ENCODE measurements at regions not wholly inside any gene's neighbourhood (a gene's known extent, or its start where the extent isn't known, plus 50 kb on each side); places are given as distances from the start of the nearest gene placed in this dataset.

DNA sequence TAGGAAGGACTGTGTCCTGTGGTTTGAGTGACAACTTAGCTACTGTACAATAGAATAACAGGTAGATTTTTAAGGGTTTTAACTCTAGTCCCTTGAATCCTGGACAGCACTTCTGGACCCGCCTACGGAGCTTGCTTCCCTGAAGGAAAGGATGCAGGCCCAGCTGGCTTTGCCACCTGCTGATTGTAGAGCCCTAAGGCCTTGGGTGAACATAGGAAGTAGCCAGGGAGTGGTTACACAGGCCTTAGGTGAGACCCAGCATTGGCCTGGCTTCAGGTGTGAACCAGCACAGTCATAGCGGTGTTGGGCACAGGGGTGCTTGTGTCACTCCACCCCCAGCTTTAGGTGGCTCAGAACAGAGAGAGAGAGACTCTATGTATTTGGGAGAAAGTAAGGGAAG, 413.5 kb downstream of the GRIA2 start (continued):
- TF ChIP-seq, protein P1, sequence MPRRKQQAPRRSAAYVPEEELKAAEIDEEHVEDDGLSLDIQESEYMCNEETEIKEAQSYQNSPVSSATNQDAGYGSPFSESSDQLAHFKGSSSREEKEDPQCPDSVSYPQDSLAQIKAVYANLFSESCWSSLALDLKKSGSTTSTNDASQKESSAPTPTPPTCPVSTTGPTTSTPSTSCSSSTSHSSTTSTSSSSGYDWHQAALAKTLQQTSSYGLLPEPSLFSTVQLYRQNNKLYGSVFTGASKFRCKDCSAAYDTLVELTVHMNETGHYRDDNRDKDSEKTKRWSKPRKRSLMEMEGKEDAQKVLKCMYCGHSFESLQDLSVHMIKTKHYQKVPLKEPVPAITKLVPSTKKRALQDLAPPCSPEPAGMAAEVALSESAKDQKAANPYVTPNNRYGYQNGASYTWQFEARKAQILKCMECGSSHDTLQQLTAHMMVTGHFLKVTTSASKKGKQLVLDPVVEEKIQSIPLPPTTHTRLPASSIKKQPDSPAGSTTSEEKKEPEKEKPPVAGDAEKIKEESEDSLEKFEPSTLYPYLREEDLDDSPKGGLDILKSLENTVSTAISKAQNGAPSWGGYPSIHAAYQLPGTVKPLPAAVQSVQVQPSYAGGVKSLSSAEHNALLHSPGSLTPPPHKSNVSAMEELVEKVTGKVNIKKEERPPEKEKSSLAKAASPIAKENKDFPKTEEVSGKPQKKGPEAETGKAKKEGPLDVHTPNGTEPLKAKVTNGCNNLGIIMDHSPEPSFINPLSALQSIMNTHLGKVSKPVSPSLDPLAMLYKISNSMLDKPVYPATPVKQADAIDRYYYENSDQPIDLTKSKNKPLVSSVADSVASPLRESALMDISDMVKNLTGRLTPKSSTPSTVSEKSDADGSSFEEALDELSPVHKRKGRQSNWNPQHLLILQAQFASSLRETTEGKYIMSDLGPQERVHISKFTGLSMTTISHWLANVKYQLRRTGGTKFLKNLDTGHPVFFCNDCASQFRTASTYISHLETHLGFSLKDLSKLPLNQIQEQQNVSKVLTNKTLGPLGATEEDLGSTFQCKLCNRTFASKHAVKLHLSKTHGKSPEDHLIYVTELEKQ (tag by site-specific recombination; IDR thresholded peaks at IDR 0.05; ENCODE audit: borderline replicate concordance): no peak
- TF ChIP-seq ZNF112 (tag by site-specific recombination; IDR thresholded peaks at IDR 0.05): no peak

- CTCF ChIA-PET: no interaction called here
- no peak overlapping the region for H3K27ac ChIP-seq (ENCODE audit: extremely low read depth, low read depth, low read length)
- POLR2A ChIA-PET: no interaction called here
- no peaks in the 10 kb centered on the region for H3K9me3 ChIP-seq (ENCODE audit: control insufficient read depth, insufficient read depth, low read depth, low read length)
- TF ChIP-seq ZNF555 (tag by site-specific recombination; conservative IDR thresholded peaks at IDR 0.05) (no peak), ZNF660 (tag by site-specific recombination; IDR thresholded peaks at IDR 0.05) (no peak), ZNF585B (tag by site-specific recombination; IDR thresholded peaks at IDR 0.05) (no peak), SETDB1 (IDR thresholded peaks at IDR 0.05; ENCODE audit: insufficient read length, low read length) (no peak), BCL11B (tag by site-specific recombination; IDR thresholded peaks at IDR 0.05; ENCODE audit: low read depth) (no peak), ZBTB26 (tag by site-specific recombination; optimal IDR thresholded peaks at IDR 0.05) (no peak), ZNF548 (tag by site-specific recombination; IDR thresholded peaks at IDR 0.05) (no peak), KLF8 (tag by site-specific recombination; IDR thresholded peaks at IDR 0.05) (no peak), HOXC10 (CRISPR knock-in tag; IDR thresholded peaks at IDR 0.05) (no peak)
- H3K4me3 ChIP-seq (ENCODE audit: low read depth, low read length): no peak overlapping the region
- no peaks in the 10 kb centered on the region for H3K36me3 ChIP-seq (ENCODE audit: control insufficient read depth in 2 of 2, insufficient read depth in 1 of 2, low read length in 2 of 2)
- H3K4me1 ChIP-seq (ENCODE audit: control insufficient read depth, insufficient read depth, low read length): no peaks in the 10 kb centered on the region
These were observed 396.4 kb downstream of the GRIA2 start for GRCh38 chr4:157616741-157617472.

DNA sequence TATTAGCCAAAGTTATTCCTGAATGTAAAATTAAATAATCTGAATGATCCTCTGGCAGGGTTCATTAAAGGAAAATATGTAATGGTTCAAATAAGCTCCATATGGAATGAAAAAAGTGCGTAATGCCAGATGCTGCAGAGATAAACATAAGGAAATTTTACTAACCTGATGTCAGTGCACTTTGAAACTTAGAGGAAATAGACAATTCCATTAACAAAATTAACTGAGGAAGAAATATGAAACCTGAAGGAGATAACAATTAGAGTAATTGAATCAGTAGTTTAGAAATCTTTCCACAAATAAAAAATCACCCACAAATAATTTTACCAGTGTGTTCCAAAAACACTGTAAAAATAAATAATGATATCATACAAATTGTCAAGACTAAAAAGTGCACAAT, 387.5 kb downstream of the GRIA2 start:
- Histone ChIP-seq H3K4me3 (ENCODE audit: low read depth, low read length) (no peak overlapping the region), H3K36me3 (ENCODE audit: control insufficient read depth in 2 of 2, insufficient read depth in 1 of 2, low read length in 2 of 2) (no peaks in the 10 kb centered on the region), H3K9me3 (ENCODE audit: control insufficient read depth, insufficient read depth, low read depth, low read length) (no peaks in the 10 kb centered on the region), H3K4me1 (ENCODE audit: control insufficient read depth, insufficient read depth, low read length) (no peaks in the 10 kb centered on the region), H3K27ac (ENCODE audit: extremely low read depth, low read depth, low read length) (no peak overlapping the region)
- CTCF ChIA-PET: no interaction called here
- POLR2A ChIA-PET: no interaction called here
- no peak for TF ChIP-seq KLF16 (tag by site-specific recombination; IDR thresholded peaks at IDR 0.05)
- no peak for TF ChIP-seq ZNF623 (tag by site-specific recombination; IDR thresholded peaks at IDR 0.05)
- TF ChIP-seq ZNF157 (tag by site-specific recombination; IDR thresholded peaks at IDR 0.05): no peak
- no peak for TF ChIP-seq ZNF394 (tag by site-specific recombination; IDR thresholded peaks at IDR 0.05; ENCODE audit: borderline replicate concordance)
- TF ChIP-seq, protein P2, sequence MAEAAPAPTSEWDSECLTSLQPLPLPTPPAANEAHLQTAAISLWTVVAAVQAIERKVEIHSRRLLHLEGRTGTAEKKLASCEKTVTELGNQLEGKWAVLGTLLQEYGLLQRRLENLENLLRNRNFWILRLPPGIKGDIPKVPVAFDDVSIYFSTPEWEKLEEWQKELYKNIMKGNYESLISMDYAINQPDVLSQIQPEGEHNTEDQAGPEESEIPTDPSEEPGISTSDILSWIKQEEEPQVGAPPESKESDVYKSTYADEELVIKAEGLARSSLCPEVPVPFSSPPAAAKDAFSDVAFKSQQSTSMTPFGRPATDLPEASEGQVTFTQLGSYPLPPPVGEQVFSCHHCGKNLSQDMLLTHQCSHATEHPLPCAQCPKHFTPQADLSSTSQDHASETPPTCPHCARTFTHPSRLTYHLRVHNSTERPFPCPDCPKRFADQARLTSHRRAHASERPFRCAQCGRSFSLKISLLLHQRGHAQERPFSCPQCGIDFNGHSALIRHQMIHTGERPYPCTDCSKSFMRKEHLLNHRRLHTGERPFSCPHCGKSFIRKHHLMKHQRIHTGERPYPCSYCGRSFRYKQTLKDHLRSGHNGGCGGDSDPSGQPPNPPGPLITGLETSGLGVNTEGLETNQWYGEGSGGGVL (tag by site-specific recombination; IDR thresholded peaks at IDR 0.05): no peak
- no peak for TF ChIP-seq ZNF362 (tag by site-specific recombination; IDR thresholded peaks at IDR 0.05)
